HG03378 (cell line): ENCODE measurements at regions not wholly inside any gene's neighbourhood (a gene's known extent, or its start where the extent isn't known, plus 50 kb on each side); places are given as distances from the start of the nearest gene placed in this dataset.
"Not testable (repeated sequence)": the region's sequence is repeated elsewhere in the genome, so short reads cannot be mapped to it uniquely, and the experiment has no call there.

Experiments used
- ATAC-seq: cut with Tn5 transposase; IDR thresholded peaks from one replicate; pipeline ENCODE4 v1.9.1; 2021; ENCODE audit warnings: mild to moderate bottlenecking, moderate library complexity; ENCODE audit not compliant: unreplicated experiment

DNA sequence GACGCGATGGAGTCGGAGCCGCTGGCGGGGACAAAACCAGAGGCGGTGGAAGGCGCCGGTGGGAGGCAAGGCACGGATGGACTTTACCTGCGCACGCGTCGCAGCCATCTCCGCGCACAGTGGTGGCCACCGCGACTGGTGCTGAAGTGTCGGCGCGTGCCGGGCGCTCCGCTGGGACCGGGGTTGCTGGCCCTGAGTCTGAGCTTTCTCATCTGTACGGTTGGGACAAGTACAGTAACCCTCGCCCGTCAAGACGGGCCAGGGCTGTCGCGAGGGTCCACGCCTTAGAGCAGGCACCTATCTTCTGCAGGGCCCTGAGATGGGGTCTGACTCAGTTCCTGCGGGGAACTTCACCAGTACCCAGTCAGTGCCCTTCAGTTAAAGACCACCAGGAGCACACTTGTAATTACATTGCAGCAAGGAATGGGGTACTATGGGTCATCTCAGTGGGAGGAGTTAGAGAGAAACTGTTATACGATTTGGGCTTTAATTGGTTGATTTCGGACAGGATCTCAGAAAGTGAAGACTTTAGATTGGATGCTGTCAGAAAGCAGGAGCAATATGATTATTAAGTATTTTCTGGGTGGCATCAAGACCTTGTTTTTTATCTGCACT lies 385.6 kb downstream of the SPATA31A6 start:
- ATAC-seq: not testable (repeated sequence)

- not testable (repeated sequence) for ATAC-seq
Observed at GRCh38 chr9:42577851-42578250, 394.4 kb downstream of the SPATA31A6 start.
